GM21786 (cell line): ENCODE measurements at regions not wholly inside any gene's neighbourhood (a gene's known extent, or its start where the extent isn't known, plus 50 kb on each side); places are given as distances from the start of the nearest gene placed in this dataset.

Experiments
- ATAC-seq: cut with Tn5 transposase; IDR thresholded peaks from one replicate; pipeline ENCODE4 v1.9.1; 2021; ENCODE audit not compliant: unreplicated experiment

- no peak for ATAC-seq
Observed at GRCh38 chr7:79730971-79731370, 277.5 kb upstream of the MAGI2 start.

DNA sequence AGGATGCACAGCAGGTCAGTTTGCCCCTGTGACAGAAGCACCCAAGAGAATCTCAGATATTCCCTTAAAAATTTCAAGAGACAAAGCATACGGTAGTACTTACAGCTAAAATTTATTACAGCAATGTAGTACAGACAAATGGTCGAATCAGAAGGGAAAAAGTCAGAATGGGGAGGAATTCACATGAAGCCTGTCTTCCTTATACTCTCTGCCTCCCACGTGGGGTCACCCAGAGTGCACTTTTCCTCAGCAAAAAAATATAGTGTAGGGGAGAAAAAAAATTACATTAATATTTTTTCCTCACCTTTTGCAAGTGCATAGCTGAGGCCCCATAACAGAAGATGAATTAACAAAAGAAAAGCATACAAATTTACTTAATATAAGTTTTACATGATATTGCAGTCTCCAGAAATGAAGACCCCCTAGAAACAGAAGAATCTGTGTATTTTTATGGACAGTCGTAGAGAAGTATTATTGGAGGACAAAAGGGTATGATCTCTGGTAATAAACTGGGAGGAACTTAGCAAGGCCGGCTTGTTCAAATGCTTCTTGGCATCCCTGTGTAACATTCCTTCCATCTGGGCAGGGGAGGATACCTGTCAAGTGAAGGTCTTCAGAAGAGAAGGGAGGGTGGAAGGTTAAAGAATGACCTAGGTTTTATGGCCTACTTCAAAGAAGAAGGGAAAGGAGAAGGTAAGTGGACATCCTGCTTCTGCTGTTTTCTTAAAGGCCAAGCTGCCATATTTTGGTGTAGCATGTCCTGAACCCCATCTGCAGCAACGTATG, 270.6 kb upstream of the MAGI2 start:
- ATAC-seq, result no peak

GRCh38 chr7:79722217-79722616, 268.8 kb upstream of the MAGI2 start:
- no peak for ATAC-seq

DNA sequence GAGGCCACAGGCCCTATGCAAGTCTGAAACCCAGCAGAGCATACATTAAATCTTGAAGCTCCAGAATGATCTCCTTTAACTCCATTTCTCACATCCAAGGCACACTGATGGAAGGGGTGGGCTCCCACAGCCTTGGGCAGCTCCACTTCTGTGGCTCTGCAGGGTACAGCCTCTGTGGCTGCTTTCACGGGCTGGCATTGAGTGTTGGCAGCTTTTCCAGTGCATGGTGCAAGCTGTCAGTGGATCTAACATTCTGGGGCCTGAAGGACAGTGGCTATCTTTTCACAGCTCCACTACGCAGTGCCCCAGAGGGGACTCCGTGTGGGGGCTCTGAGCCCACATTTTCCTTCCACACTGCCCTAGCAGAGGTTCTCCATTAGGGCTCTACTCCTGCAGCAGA, 265.7 kb upstream of the MAGI2 start:
- no peak for ATAC-seq

DNA sequence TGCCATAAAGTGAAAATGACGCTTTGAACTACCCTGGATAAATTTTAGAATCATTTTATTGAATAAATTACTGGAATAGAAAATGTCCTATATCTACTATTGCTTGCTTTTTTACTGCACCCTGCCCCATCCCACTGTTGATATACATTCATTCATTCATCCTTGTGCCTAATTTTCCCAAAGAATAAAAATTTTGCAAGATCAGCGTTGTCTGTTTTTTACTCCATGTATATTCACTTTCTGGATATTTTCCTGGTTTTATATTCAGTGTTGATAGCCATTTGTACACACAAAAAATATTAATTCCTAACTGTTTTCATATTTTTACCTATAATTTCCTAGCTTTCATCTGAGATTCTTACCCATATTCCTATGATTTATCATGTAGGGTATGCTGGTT, 262.9 kb upstream of the MAGI2 start:
- ATAC-seq, result no peak

DNA sequence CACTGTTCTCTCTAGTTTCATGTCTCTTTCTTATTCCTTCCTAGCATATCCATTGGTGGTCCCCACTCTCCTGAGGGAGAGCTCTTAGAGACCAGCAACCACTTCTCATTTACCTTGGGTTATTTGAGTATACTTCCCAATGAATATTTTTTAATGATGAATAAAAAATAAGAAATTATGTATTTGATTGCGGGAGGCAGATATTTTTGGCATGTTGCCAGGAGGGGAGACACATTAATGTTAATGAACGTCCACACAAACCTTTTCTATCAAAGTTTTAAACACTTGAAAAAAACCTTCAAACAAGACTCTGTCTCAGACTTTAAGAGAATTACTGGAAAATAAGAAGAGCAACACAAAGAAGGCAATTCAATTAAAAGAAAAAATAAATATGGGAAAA, 260.6 kb upstream of the MAGI2 start:
- no peak for ATAC-seq

DNA sequence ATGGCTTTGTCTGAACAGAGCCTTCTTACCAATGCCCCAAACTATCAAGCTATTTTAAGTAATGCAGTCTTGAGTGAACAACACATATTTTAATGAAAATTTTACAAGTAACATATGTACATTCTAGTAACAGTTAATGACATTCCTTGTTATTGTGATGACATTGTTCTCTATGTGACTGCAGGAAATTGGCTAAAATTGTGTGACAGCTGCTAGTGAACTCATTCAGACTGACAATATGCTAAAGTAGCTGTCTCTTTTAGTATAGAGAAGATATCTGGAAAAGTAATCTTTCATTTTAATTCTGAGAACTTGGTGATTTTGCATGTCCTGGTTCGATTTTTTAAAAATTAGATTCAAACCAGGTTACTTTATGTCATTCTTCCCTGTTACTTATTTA, 259.8 kb upstream of the MAGI2 start:
- no peak for ATAC-seq

DNA sequence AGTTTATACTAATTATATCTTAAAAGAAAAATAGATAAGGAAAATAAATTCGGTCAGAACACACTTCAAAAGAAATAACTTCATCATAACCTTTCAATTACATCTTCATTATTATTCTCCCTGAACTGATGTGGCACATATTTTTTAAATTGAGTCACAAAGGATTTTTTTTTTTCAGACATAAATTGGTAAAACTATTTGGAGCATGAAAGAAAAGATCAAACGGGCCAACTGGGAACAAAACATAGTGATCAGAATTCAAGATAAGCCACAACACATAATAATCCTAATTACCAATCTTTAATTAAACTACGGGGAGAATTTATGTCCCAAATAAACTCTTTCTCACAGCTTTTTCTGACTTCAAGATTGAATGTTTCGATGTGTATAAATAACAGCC, 258.2 kb upstream of the MAGI2 start:
- no peak for ATAC-seq

- no peak for ATAC-seq
Observed at GRCh38 chr7:79709574-79710409, 256.3 kb upstream of the MAGI2 start.

- ATAC-seq, result no peak
Observed at GRCh38 chr7:79702116-79702515, 248.6 kb upstream of the MAGI2 start.

GRCh38 chr7:79692015-79692414, 238.5 kb upstream of the MAGI2 start:
- ATAC-seq, result no peak

GRCh38 chr7:79691074-79691473, 237.6 kb upstream of the MAGI2 start:
- no peak for ATAC-seq

DNA sequence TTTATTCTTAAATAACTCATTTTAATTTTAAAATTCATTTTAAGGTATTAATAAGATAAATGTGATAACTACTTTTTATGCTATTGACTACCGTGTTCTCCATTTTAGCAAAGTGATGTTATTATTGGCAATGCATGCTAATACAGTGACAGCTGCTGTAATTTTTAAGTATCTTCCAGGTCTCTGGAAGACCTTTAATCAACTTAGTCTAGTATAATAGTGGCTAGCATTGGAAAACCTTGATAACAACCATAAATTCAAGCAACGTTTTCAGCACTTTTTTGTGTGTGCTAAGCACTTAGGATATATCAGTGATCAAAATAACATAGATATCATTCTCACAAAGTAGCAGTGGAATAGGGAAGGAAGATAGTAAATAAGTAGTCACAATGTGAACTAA, 230.9 kb upstream of the MAGI2 start:
- ATAC-seq, result no peak

GRCh38 chr7:79683916-79684315, 230.4 kb upstream of the MAGI2 start:
- no peak for ATAC-seq

- ATAC-seq, result no peak
Observed at GRCh38 chr7:79683185-79683890, 229.9 kb upstream of the MAGI2 start.

DNA sequence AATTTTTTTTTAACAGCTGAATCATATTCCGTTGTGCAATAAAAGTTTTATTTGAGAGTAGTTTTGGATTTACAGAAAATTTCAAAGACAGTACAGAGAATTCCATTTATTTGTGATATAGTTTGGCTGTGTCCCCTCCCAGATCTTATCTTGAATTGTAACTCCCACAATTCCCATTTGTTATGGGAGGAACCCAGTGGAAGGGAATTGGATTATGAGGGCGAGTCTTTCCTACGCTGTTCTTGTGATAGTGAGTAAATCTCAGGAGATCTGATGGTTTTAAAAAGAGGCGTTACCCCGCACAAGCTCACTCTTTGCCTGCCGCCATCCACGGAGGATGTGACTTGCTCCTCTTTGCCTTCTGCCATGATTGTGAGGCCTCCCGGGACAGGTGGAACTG, 228.0 kb upstream of the MAGI2 start:
- no peak for ATAC-seq

GRCh38 chr7:79673969-79674368, 220.5 kb upstream of the MAGI2 start:
- ATAC-seq, result no peak

DNA sequence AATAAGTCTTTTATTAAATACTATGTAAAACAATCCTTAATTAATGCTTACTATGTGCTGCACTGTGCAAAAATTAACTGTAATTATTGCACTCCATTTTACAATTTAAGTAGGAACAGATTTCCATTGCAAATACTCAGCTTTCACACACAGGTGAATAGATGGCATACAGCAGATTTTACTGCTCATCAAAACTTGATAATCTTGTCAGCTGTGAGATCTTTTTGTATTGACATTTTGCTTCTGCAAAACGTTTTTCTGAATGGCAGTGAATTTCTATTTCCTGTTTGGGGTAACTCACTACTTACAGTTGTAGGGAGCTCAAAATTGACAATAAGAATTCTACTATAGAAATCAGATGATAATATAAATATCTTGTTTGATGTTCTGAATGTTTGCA, 220.0 kb upstream of the MAGI2 start:
- ATAC-seq, result no peak

- no peak for ATAC-seq
Observed at GRCh38 chr7:79668292-79668691, 214.8 kb upstream of the MAGI2 start.

GRCh38 chr7:79666472-79666871, 213.0 kb upstream of the MAGI2 start:
- no peak for ATAC-seq

GRCh38 chr7:79664884-79665676, 211.6 kb upstream of the MAGI2 start:
- ATAC-seq, result no peak
